NCI-H1105 (cell line): ENCODE measurements at regions not wholly inside any gene's neighbourhood (a gene's known extent, or its start where the extent isn't known, plus 50 kb on each side); places are given as distances from the start of the nearest gene placed in this dataset.
"Not testable (repeated sequence)": the region's sequence is repeated elsewhere in the genome, so short reads cannot be mapped to it uniquely, and the experiment has no call there.

Experiments
- DNase-seq: peaks from one replicate; lab custom pipeline; 2025; lab: John Stamatoyannopoulos, UW

DNA sequence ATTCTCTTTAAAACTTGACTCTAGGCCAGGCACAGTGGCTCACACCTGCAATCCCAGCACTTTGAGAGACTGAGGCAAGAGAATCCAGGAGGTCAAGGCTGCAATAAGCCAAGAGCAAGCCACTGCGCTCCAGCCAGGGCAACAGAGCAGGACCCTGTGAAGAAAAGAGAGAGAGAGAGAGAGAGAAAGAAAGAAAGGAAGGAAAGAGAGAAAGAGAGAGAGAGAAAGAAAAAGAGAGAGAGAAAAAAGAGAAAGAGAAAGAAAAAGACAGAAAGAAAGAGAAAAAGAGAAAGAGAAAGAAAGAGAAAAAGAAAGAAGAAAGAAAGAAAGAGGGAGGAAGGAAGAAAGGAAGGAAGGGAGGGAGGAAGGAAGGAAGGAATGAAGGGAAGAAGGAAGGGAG is 76.7 kb downstream of the RIN2 start:
- no peak for DNase-seq

- DNase-seq, result no peak
Measured at GRCh38 chr20:19835533-19836222, 77.6 kb downstream of the RIN2 start.

DNA sequence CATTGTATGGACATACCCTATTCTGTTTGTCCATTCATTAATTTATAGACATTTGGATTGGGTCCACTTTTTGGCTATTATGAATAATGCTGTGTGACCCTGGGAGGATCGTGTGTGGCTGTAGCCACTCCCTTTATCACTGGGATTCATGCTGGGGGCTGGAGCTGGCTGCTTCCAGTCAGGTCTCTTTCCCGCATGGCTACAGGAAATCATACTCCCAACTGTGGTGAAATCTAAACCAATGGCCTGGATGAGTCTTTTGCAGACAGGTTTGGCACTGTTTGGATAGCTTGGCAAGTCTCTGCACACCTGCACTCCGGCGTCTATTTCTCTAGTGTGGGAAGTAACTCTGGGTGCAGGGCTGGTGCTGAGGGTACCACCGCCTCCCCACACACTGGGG is 80.4 kb downstream of the RIN2 start:
- DNase-seq, result no peak

GRCh38 chr20:19839053-19839452 is 81.0 kb downstream of the RIN2 start:
- DNase-seq, result no peak

GRCh38 chr20:19840111-19840710 is 82.2 kb downstream of the RIN2 start:
- DNase-seq, result no peak

DNA sequence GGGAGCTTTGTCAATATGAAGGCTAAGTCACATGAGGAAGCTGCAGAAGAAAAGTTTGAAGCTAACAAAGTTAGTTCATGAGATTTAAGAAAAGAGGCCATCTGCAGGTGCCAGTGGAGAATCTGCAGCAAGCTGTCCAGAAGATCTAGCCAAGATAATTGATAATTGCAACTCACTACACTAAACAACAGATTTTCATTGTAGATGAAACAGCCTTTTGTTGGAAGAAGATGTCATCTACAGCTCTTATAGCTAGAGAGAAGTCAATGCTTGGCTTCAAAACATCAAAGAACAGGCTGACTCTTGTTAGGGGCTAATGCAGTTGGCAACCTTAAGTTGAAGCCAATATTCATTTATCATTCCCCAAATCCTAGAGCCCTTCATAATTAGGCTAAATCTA is 83.7 kb downstream of the RIN2 start:
- DNase-seq, result no peak

DNA sequence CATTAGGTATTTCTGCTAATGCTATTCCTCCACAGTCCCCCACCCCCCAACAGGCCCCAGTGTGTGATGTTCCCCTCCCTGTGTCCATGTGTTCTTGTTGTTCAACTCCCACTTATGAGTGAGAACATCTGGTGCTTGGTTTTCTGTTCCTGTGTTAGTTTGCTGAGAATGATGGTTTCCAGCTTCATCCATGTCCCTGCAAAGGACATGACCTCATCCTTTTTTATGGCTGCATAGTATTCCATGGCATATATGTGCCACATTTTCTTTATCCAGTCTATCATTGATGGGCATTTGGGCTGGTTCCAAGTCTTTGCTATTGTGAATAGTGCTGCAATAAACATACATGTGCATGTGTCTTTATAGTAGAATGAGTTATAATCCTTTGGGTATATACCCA is 86.8 kb downstream of the RIN2 start:
- not testable (repeated sequence) for DNase-seq

DNA sequence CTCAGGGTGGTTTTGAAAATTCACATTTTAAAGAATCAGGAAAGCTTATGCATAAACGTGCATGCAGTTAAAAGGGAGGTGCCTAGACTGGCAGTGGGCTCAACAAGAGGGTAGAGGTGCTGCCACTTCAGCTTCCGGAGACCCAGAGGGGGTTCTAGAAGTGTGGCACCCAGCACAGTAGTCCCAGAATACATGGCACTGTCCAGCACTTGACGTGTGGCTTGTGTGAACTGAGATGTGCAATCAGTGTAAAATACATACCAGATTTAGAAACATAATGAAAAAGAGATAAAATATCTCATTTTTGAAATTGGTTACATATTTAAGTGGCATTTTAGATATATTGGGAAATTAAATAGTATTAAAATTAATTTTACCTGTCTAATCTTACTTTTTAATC is 89.3 kb downstream of the RIN2 start:
- no peak for DNase-seq

DNA sequence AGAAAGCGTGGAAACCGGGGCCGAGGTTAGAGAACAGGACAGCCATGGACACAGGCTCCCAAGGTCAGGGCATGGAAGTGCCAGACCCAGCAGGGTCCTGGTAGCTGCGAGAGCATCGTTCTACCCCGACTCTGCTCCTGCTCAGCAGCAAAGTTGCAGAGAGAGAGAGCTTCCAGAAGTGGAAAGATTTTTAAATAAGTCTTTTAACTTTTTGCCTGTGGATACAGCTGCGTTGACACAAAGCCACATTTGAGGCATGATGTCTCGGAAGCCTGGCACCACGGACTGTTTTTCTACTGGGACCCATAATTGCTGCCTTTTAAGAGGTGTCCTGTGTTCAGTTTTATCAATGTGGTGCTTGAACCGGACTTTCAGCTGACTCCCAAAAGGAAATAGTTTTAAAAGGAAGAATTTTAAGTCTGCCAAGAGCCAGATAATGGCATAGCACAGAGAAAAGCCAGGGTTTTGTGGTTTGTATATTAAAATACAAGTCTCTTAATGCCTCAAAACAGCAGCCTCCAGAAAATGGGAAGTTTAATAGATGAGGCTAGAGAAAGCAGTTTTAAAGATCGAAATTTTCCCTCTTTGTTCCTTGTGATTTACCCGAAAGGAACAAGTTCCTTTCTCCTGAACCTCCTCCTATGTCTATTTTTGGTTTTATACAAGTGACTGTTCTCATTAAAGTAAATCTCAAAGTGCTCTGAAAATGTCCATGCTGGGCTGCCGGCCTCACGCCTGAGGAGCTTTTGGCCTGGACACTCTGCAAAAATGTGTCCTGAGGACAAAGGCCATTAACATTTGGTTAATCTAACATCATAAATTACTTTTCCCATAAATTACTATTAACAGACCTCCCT is 91.5 kb downstream of the RIN2 start:
- DNase-seq, result no peak

DNA sequence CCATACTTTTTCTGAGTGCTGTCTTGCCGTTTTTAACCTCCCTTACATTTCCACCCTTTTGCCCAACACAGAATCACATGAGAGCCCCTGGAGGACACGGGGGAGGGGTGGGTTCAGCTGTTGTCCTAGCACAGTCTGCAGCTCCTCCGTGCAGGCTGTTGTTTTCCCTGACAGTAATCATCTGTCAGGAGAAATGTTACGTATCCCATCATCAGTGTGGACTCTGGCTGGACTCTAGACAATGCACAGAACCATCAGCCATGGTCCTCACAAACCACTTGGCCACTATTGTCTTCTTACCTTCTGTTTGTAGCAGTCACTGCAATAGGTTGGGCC is 92.1 kb downstream of the RIN2 start:
- DNase-seq, result no peak

DNA sequence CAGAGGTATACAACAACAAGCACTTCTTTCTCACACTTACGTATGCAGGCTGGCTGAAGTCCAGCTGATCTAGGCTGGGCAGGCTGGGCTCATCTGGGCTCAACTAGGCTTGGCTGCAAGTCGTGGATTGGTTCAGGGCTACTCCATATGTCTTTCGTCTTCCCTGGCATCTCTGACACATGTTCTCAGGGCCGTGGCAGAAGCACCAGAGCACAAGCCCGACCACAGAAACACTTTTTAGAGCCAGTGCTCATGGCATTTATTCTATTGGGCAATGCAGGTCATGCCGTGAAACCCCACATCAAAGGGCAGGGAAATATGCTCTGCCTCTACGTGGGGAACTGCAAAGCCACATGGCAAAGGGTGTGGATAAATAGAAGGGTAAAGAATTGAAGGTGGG is 93.8 kb downstream of the RIN2 start:
- DNase-seq, result no peak

DNA sequence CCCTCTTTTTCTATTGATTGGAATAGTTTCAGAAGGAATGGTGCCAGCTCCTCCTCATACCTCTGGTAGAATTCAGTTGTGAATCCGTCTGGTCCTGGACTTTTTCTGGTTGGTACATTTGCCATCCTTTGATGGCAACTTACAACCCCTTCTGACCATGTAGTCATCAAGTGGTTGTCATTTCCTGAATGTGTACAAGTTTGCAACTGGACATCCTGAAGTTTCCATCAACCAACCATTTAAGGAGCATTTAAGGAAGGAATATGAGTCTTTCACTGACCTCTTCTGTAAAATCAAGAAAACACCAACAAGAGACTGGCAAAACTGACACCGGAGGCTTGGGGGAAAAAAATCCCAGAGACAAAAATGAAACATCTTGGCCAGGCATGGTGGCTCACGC is 97.4 kb downstream of the RIN2 start:
- DNase-seq, result no peak

- no peak for DNase-seq
Measured at GRCh38 chr20:19858466-19859371, 100.7 kb downstream of the RIN2 start.

GRCh38 chr20:19859444-19859843 is 101.4 kb downstream of the RIN2 start:
- DNase-seq, result no peak

- DNase-seq, result no peak
Measured at GRCh38 chr20:19860737-19861136, 102.7 kb downstream of the RIN2 start.

DNA sequence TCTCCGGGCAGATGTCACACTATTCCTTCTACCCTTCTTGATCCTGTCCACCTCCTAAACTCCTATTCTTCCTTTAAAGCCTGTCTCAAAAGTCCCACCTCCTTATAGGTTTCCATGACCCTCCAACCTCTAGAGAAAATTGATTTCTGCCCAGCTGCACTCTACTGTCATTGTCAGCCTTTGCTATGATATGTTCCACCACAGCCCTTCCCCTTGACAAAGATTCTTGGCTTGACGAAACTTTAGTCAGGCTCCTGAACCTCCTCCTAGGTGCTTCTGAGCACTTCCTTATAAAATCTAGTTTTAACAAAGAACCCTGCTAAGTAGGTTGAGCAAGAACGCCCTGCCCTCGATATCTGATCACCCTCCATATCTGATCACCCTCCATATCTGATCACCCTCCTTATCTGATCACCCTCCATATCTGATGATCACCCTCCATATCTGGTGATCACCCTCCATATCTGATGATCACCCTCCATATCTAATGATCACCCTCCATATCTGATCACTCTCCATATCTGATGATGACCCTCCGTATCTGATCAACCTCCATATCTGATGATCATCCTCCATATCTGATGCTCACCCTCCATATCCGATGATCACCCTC is 103.2 kb downstream of the RIN2 start:
- DNase-seq, result no peak

DNA sequence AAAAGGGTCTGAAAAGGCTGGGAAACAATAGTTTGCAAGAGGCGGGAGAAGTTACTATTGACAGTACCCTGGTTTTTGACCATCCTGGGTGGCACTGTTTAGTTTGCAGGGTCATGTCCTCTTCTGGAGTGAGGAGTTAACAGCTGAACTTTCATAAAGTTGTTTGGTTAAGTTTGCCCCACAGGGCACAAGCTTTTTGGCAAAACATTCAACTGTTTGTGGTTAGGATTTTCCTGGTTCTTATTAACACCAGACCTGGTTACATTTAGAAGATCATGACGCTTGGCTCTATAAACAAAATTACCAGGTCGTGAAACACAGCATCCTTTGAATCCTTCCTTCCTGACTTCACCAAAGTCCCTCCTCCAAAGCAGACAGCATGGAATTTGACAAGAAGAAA is 106.1 kb downstream of the RIN2 start:
- no peak for DNase-seq

DNA sequence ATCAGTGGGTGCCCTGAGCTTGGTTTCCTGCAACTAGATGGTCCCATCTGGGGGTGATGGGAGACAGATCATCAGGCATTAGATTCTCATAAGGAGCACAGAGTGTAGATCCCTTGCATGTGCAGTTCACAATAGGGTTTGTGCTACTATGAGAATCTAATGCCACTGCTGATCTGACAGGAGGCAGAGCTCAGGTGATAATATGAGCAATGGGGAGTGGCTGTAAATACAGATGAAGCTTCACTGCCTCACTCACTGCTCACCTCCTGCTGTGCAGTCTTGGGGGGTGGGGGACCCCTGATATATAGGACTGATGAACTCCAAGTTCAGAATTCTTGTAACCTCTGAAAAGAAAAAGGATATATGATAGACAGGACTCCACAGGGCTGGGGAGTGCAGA is 108.0 kb downstream of the RIN2 start:
- DNase-seq, result no peak

DNA sequence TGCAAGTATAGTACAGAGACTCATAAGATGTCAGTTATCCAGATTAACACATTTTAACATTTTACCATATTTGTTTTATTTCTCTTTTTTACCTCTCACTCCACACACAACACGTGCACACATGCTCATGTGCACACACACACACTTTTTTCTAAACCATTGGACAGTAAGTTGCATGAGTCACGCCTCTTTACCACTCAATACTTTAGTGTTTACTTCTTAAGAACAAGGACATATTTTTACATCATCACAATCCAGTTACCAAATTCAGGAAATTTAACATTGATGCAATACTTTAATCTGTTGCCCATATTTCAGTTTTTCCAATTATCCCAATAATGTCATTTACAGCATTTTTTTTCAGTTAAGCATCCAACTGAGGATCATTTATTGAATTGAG is 109.0 kb downstream of the RIN2 start:
- no peak for DNase-seq

DNA sequence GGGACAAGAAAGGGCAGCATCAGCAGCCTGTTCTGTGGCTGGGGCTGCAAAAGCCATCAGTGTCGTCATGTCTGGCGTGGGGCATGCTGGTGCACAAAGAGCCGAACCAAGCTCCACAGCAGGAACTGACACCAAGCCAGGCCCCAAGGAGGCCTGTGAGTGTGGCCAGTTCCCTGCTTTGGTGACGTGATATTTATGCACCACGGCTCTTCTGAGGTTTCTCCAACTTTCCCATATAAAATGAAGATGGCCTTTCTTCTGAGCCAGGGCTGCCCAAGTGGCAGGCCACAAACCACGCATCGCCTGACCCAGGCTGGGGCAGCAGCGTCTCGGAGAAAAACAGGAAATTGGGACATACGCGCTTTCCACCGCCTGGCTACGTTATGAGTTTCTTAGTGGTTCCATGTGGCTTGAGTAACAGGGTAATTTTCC is 109.9 kb downstream of the RIN2 start:
- no peak for DNase-seq

DNA sequence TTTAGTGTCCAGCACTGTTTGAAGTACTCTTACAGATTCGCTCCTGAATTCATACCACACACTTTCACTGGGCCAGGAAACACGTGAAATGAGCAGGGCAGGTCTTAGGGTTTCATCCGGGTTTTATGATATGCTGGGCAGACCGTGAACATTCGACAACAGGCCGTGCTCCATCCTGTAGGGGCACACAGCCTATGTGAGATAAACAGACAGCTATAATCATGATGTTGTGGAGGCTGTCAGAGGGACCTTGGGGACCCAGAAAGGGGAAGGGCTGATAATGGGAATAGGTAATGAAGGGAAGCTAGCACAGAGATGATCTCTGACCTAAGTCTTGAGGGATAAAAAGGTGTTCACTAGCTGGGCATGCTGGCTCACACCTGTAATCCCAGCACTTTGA is 110.4 kb downstream of the RIN2 start:
- no peak for DNase-seq

- no peak for DNase-seq
Measured at GRCh38 chr20:19872001-19872400, 113.9 kb downstream of the RIN2 start.
